ENCODE measurements at regions not wholly inside any gene's neighbourhood (a gene's known extent, or its start where the extent isn't known, plus 50 kb on each side); places are given as distances from the start of the nearest gene placed in this dataset.

- Histone ChIP-seq H3K27me3 (no peaks in the 10 kb centered on the region), H3K36me3 (no peaks in the 10 kb centered on the region), H3K27ac (no peak overlapping the region), H3K4me1 (no peaks in the 10 kb centered on the region), H3K4me3 (no peak overlapping the region), H3K9me3 (no peaks in the 10 kb centered on the region)
- TF ChIP-seq CTCF (IDR thresholded peaks at IDR 0.05) (no peak), POLR2AphosphoS5 (IDR thresholded peaks at IDR 0.05; ENCODE audit: insufficient read depth in 1 of 2, low read depth in 1 of 2) (no peak), POLR2A (IDR thresholded peaks at IDR 0.05) (no peak)
- intact Hi-C loops (cut with DNase I): no loop called here
- DNase-seq (ENCODE audit: extremely low spot score in 2 of 2): no peak
These were observed 53.0 kb downstream of the HELT start for GRCh38 chr4:185071236-185071811.

GRCh38 chr4:185079271-185079905 is 61.1 kb downstream of the HELT start:
- intact Hi-C loops (cut with DNase I): no loop called here
- TF ChIP-seq CTCF (IDR thresholded peaks at IDR 0.05): no peak
- no peak for TF ChIP-seq POLR2AphosphoS5 (IDR thresholded peaks at IDR 0.05; ENCODE audit: insufficient read depth in 1 of 2, low read depth in 1 of 2)
- no peak for TF ChIP-seq POLR2A (IDR thresholded peaks at IDR 0.05)
- H3K4me1 ChIP-seq: no peaks in the 10 kb centered on the region
- H3K4me3 ChIP-seq: no peak overlapping the region
- DNase-seq (ENCODE audit: extremely low spot score in 2 of 2): no peak
- H3K36me3 ChIP-seq: no peaks in the 10 kb centered on the region
- H3K9me3 ChIP-seq: no peaks in the 10 kb centered on the region
- H3K27ac ChIP-seq: no peak overlapping the region
- H3K27me3 ChIP-seq: no peaks in the 10 kb centered on the region

- Histone ChIP-seq H3K4me1 (no peaks in the 10 kb centered on the region), H3K4me3 (no peak overlapping the region), H3K36me3 (no peaks in the 10 kb centered on the region), H3K27ac (no peak overlapping the region), H3K9me3 (no peaks in the 10 kb centered on the region), H3K27me3 (no peaks in the 10 kb centered on the region)
- no peak for TF ChIP-seq POLR2AphosphoS5 (IDR thresholded peaks at IDR 0.05; ENCODE audit: insufficient read depth in 1 of 2, low read depth in 1 of 2)
- no peak for TF ChIP-seq CTCF (IDR thresholded peaks at IDR 0.05)
- TF ChIP-seq POLR2A (IDR thresholded peaks at IDR 0.05): no peak
- no peak for DNase-seq (ENCODE audit: extremely low spot score in 2 of 2)
- intact Hi-C loops (cut with DNase I): no loop called here
These were observed 62.3 kb downstream of the HELT start for GRCh38 chr4:185080545-185080944.

GRCh38 chr4:185082561-185082960 is 60.5 kb upstream of the SLC25A4 start:
- intact Hi-C loops (cut with DNase I): no loop called here
- Histone ChIP-seq H3K9me3 (no peaks in the 10 kb centered on the region), H3K4me1 (no peaks in the 10 kb centered on the region), H3K4me3 (no peak overlapping the region), H3K27me3 (no peaks in the 10 kb centered on the region), H3K27ac (no peak overlapping the region), H3K36me3 (no peaks in the 10 kb centered on the region)
- no peak for DNase-seq (ENCODE audit: extremely low spot score in 2 of 2)
- TF ChIP-seq POLR2A (IDR thresholded peaks at IDR 0.05): no peak
- no peak for TF ChIP-seq POLR2AphosphoS5 (IDR thresholded peaks at IDR 0.05; ENCODE audit: insufficient read depth in 1 of 2, low read depth in 1 of 2)
- TF ChIP-seq CTCF (IDR thresholded peaks at IDR 0.05): no peak

GRCh38 chr4:185086053-185086452 is 57.0 kb upstream of the SLC25A4 start:
- H3K4me3 ChIP-seq: no peak overlapping the region

More at GRCh38 chr4:185086053-185086452, 57.0 kb upstream of the SLC25A4 start:
- intact Hi-C loops (cut with DNase I): no loop called here
- DNase-seq (ENCODE audit: extremely low spot score in 2 of 2): no peak
- H3K27ac ChIP-seq: no peak overlapping the region
- H3K27me3 ChIP-seq: no peaks in the 10 kb centered on the region
- no peaks in the 10 kb centered on the region for H3K4me1 ChIP-seq
- no peaks in the 10 kb centered on the region for H3K36me3 ChIP-seq
- H3K9me3 ChIP-seq: no peaks in the 10 kb centered on the region
- TF ChIP-seq POLR2A (IDR thresholded peaks at IDR 0.05) (no peak), POLR2AphosphoS5 (IDR thresholded peaks at IDR 0.05; ENCODE audit: insufficient read depth in 1 of 2, low read depth in 1 of 2) (no peak)
